ENCODE measurements at regions not wholly inside any gene's neighbourhood (a gene's known extent, or its start where the extent isn't known, plus 50 kb on each side); places are given as distances from the start of the nearest gene placed in this dataset.

GRCh38 chr6:106918115-106918514 is 56.4 kb downstream of the CD24 start:
- TF ChIP-seq EZH2 (IDR thresholded peaks at IDR 0.05) (no peak), POLR2AphosphoS5 (IDR thresholded peaks at IDR 0.05; ENCODE audit: borderline replicate concordance, low read depth, low read length) (no peak)
